ENCODE measurements at regions not wholly inside any gene's neighbourhood (a gene's known extent, or its start where the extent isn't known, plus 50 kb on each side); places are given as distances from the start of the nearest gene placed in this dataset.

DNA sequence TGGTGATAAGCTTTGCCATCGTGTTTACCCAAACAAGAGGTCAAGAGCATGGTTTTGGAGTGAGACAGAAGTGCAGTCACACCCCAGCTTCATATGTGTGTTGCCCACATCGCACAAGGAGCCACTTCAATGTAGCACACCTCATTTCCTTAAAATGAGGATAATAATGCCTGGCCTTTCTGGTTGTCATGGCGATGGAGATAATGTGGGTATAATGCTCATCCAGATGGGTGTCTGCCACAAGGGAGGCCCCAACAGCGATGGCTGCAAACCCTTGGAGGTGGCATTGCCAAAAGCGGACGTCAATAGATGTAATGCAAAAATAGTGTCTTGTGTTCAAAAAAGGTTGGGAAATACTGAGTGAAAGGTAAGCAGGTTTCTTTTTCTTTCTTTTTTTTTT, 83.1 kb upstream of the AJAP1 start:
- no TSS peak for BruUV-seq (replicated peaks)
- no peaks in the 10 kb centered on the region for H3K4me1 Mint-ChIP-seq (ENCODE audit: low read depth, unreplicated experiment)
- no peak overlapping the region for H3K27ac Mint-ChIP-seq (ENCODE audit: unreplicated experiment)
- H3K4me3 Mint-ChIP-seq (ENCODE audit: low read depth, unreplicated experiment) = no peak overlapping the region
- no peaks in the 10 kb centered on the region for H3K36me3 Mint-ChIP-seq (ENCODE audit: insufficient read depth, unreplicated experiment)
- no peak for DNase-seq
- TF ChIP-seq, protein P1, sequence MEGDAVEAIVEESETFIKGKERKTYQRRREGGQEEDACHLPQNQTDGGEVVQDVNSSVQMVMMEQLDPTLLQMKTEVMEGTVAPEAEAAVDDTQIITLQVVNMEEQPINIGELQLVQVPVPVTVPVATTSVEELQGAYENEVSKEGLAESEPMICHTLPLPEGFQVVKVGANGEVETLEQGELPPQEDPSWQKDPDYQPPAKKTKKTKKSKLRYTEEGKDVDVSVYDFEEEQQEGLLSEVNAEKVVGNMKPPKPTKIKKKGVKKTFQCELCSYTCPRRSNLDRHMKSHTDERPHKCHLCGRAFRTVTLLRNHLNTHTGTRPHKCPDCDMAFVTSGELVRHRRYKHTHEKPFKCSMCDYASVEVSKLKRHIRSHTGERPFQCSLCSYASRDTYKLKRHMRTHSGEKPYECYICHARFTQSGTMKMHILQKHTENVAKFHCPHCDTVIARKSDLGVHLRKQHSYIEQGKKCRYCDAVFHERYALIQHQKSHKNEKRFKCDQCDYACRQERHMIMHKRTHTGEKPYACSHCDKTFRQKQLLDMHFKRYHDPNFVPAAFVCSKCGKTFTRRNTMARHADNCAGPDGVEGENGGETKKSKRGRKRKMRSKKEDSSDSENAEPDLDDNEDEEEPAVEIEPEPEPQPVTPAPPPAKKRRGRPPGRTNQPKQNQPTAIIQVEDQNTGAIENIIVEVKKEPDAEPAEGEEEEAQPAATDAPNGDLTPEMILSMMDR (IDR thresholded peaks at IDR 0.05; ENCODE audit: unreplicated experiment) = no peak
- no peaks in the 10 kb centered on the region for H3K27me3 Mint-ChIP-seq (ENCODE audit: unreplicated experiment)
- intact Hi-C loops (cut with micrococcal nuclease; ENCODE audit: unreplicated experiment) = no loop called here
- peaks cover 7% of the 10 kb centered on the region for H3K9me3 Mint-ChIP-seq (ENCODE audit: low read depth, unreplicated experiment)
- CTCF ChIA-PET = no interaction called here

DNA sequence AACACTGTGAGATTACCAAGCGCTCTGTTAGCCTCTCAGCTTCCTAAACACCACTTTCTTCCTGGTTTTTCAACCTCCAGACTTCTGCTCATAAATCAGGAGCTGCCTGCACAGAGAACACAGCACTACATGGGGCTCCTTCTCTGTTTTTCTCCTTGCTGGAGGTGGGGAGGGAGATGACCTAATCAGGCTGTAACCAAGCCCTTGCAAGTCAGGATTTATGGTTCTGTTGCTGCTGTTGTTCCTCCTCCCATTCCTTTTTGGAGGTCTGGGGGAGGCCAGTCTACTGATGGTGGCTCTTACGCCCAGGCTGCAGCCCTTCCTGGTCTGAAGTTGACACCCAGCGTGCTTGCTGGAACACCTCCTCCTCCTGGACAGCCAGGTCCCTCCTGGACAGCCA, 80.9 kb upstream of the AJAP1 start:
- intact Hi-C loops (cut with micrococcal nuclease; ENCODE audit: unreplicated experiment) = no loop called here
- Mint-ChIP-seq H3K36me3 (ENCODE audit: insufficient read depth, unreplicated experiment) (no peaks in the 10 kb centered on the region), H3K4me3 (ENCODE audit: low read depth, unreplicated experiment) (no peak overlapping the region), H3K9me3 (ENCODE audit: low read depth, unreplicated experiment) (peaks cover 10% of the 10 kb centered on the region), H3K4me1 (ENCODE audit: low read depth, unreplicated experiment) (no peaks in the 10 kb centered on the region), H3K27me3 (ENCODE audit: unreplicated experiment) (no peaks in the 10 kb centered on the region), H3K27ac (ENCODE audit: unreplicated experiment) (no peak overlapping the region)
- DNase-seq = no peak
- BruUV-seq (replicated peaks) = no TSS peak
- TF ChIP-seq, protein P1 (IDR thresholded peaks at IDR 0.05; ENCODE audit: unreplicated experiment) = no peak
- CTCF ChIA-PET = interaction anchor here (0.7 kb wide), 1 partner anchor 386 kb away, joined by 4 read pairs; no protein-coding TSS in a partner anchor

- Mint-ChIP-seq H3K36me3 (ENCODE audit: insufficient read depth, unreplicated experiment) (no peaks in the 10 kb centered on the region), H3K4me3 (ENCODE audit: low read depth, unreplicated experiment) (no peak overlapping the region), H3K27me3 (ENCODE audit: unreplicated experiment) (no peaks in the 10 kb centered on the region), H3K4me1 (ENCODE audit: low read depth, unreplicated experiment) (no peaks in the 10 kb centered on the region), H3K9me3 (ENCODE audit: low read depth, unreplicated experiment) (peaks cover 13% of the 10 kb centered on the region), H3K27ac (ENCODE audit: unreplicated experiment) (no peak overlapping the region)
- BruUV-seq (replicated peaks) = no TSS peak
- no peak for DNase-seq
- CTCF ChIA-PET = no interaction called here
- TF ChIP-seq, protein P1 (IDR thresholded peaks at IDR 0.05; ENCODE audit: unreplicated experiment) = no peak
- intact Hi-C loops (cut with micrococcal nuclease; ENCODE audit: unreplicated experiment) = no loop called here
Measured at GRCh38 chr1:4581807-4582206, 72.6 kb upstream of the AJAP1 start.

GRCh38 chr1:4584449-4584848, 70.0 kb upstream of the AJAP1 start:
- H3K27me3 Mint-ChIP-seq (ENCODE audit: unreplicated experiment) = no peaks in the 10 kb centered on the region
- CTCF ChIA-PET = no interaction called here
- H3K4me3 Mint-ChIP-seq (ENCODE audit: low read depth, unreplicated experiment) = no peak overlapping the region
- TF ChIP-seq, protein P1 (IDR thresholded peaks at IDR 0.05; ENCODE audit: unreplicated experiment) = no peak
- H3K27ac Mint-ChIP-seq (ENCODE audit: unreplicated experiment) = no peak overlapping the region
- no peak for DNase-seq
- intact Hi-C loops (cut with micrococcal nuclease; ENCODE audit: unreplicated experiment) = no loop called here
- H3K9me3 Mint-ChIP-seq (ENCODE audit: low read depth, unreplicated experiment) = peaks cover 12% of the 10 kb centered on the region
- H3K36me3 Mint-ChIP-seq (ENCODE audit: insufficient read depth, unreplicated experiment) = no peaks in the 10 kb centered on the region
- BruUV-seq (replicated peaks) = no TSS peak
- H3K4me1 Mint-ChIP-seq (ENCODE audit: low read depth, unreplicated experiment) = no peaks in the 10 kb centered on the region
